Panc1 (cell line): ENCODE measurements at regions not wholly inside any gene's neighbourhood (a gene's known extent, or its start where the extent isn't known, plus 50 kb on each side); places are given as distances from the start of the nearest gene placed in this dataset.

Source experiments
- ATAC-seq: fragments of 200-7000 bp; cut with Tn5 transposase; 2 replicates; pipeline ENCODE4 v1.9.1; 2020; ENCODE audit warnings: mild to moderate bottlenecking, moderate library complexity
- BruUV-seq: library from RNA; stranded (reverse); fragments of 400-500 nt; replicated peaks from 2 replicates; lab custom pipeline; 2021; lab: Mats Ljungman, UMichigan
- CTCF ChIA-PET: fragments of 300-600 bp; sonication (Branson Sonifier 250); formaldehyde crosslinking; loops from one replicate; lab custom pipeline; 2022; ENCODE audit warnings: antibody characterized with exemption; lab: Charles Lee
- POLR2A ChIA-PET: fragments of 300-600 bp; sonication (Branson Sonifier 250); formaldehyde crosslinking; loops from one replicate; lab custom pipeline; 2022; ENCODE audit warnings: antibody characterized with exemption; lab: Charles Lee
- DNase-seq: peaks from one replicate; pipeline ENCODE4 v3.0.0-alpha.2; 2010; ENCODE audit warnings: low read depth, low spot score
- H3K27ac ChIP-seq: 2 replicates; pipeline ENCODE4 v1.5.1; 2011; ENCODE audit warnings: mild to moderate bottlenecking, low read length, inconsistent platforms
- H3K27me3 ChIP-seq: fragments of 200-500 bp; sonication (Bioruptor generic); 2 replicates; pipeline ENCODE4 v1.6.0; 2014; ENCODE audit warnings: low read length, inconsistent platforms; ENCODE audit not compliant: control insufficient read depth, insufficient read depth
- H3K36me3 ChIP-seq: fragments of 200-500 bp; sonication (Bioruptor generic); 2 replicates; pipeline ENCODE4 v1.5.1; 2014; ENCODE audit warnings: inconsistent platforms, mild to moderate bottlenecking, low read length, moderate library complexity; ENCODE audit not compliant: control insufficient read depth, insufficient read depth
- H3K4me1 ChIP-seq: 2 replicates; pipeline ENCODE4 v1.5.1; 2011; ENCODE audit warnings: inconsistent platforms, mild to moderate bottlenecking, low read length, moderate library complexity; ENCODE audit not compliant: control insufficient read depth, insufficient read depth
- H3K4me3 ChIP-seq, 2 experiments: 2 replicates each; pipeline ENCODE4 v1.5.1; 2011 to 2012; ENCODE audit warnings: low read depth in 2 of 2, low read length in 2 of 2, mild to moderate bottlenecking in 2 of 2, inconsistent platforms in 1 of 2, moderate library complexity in 1 of 2
- H3K9me3 ChIP-seq: fragments of 200-500 bp; sonication (Bioruptor generic); 2 replicates; pipeline ENCODE4 v1.5.1; 2014; ENCODE audit warnings: low read depth, mild to moderate bottlenecking, inconsistent platforms, low read length, moderate library complexity; ENCODE audit not compliant: control insufficient read depth, insufficient read depth
- POLR2AphosphoS5 ChIP-seq: IDR thresholded peaks from 2 replicates; pipeline ENCODE4 v1.6.1; 2012; ENCODE audit warnings: mild to moderate bottlenecking, low read depth, low read length, moderate library complexity
- SIN3A ChIP-seq: IDR thresholded peaks from 2 replicates; pipeline ENCODE4 v1.6.1; 2012; ENCODE audit warnings: low read depth, mild to moderate bottlenecking, low read length, moderate library complexity, borderline replicate concordance; ENCODE audit not compliant: insufficient read depth
- TCF7L2 ChIP-seq: IDR thresholded peaks from 2 replicates; pipeline ENCODE4 v1.6.1; 2011; ENCODE audit warnings: mild to moderate bottlenecking, low read depth, low read length, inconsistent platforms
- in situ Hi-C: cut with HindIII; loops from 2 replicates; pipeline ENCODE4 v1.10.0; 2016; ENCODE audit warnings: low sequenced_read_pairs, low pct_unique_long_range_greater_than_20kb
- intact Hi-C: fragments of 100-400 bp; cut with micrococcal nuclease; formaldehyde crosslinking; loops from one replicate; pipeline ENCODE4 v1.10.0; 2022; ENCODE audit not compliant: unreplicated experiment
- TF ChIP-seq, protein P1 (sequence below): fragments of 450-650 bp; IDR thresholded peaks from 2 replicates; pipeline ENCODE4 v1.5.1; 2017; ENCODE audit warnings: mild to moderate bottlenecking
- TF ChIP-seq, protein P2 (sequence below), 2 experiments: IDR thresholded peaks; 2 replicates each; pipeline ENCODE4 v1.6.1; 2011 to 2012; ENCODE audit warnings: low read depth in 2 of 2, control low read depth in 1 of 2, low read length in 1 of 2, mild to moderate bottlenecking in 1 of 2, moderate library complexity in 1 of 2; ENCODE audit not compliant: insufficient read depth in 1 of 2

DNA sequence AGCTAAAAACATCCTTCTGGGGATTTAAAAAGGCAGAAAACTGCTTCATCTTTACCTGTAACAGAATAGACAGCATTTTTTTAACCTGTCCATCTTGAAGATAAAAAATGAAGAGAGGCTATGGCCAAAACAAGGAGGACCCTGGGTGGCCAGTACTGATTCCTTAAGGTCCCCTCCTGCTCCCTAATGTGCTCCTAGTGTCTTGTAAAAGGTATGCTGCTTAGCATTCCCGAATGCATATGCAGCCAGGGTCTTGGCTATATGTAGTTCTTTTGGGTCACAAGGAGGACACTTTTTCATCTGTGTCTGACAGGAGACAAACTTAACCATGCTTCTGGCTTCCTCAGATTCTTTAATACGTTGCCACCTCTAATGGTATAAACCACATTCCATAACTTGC, 93.9 kb upstream of the SLC13A1 start:
- Histone ChIP-seq H3K4me3 (no peak overlapping the region), H3K27ac (no peak overlapping the region), H3K36me3 (no peaks in the 10 kb centered on the region), H3K27me3 (no peaks in the 10 kb centered on the region), H3K4me1 (no peaks in the 10 kb centered on the region), H3K9me3 (no peaks in the 10 kb centered on the region)
- no TSS peak for BruUV-seq
- POLR2A ChIA-PET: no interaction called here
- intact Hi-C loops: no loop called here
- DNase-seq (no peak), ATAC-seq (no peak)
- in situ Hi-C loops: no loop called here
- CTCF ChIA-PET: no interaction called here
- TF ChIP-seq, protein P1, sequence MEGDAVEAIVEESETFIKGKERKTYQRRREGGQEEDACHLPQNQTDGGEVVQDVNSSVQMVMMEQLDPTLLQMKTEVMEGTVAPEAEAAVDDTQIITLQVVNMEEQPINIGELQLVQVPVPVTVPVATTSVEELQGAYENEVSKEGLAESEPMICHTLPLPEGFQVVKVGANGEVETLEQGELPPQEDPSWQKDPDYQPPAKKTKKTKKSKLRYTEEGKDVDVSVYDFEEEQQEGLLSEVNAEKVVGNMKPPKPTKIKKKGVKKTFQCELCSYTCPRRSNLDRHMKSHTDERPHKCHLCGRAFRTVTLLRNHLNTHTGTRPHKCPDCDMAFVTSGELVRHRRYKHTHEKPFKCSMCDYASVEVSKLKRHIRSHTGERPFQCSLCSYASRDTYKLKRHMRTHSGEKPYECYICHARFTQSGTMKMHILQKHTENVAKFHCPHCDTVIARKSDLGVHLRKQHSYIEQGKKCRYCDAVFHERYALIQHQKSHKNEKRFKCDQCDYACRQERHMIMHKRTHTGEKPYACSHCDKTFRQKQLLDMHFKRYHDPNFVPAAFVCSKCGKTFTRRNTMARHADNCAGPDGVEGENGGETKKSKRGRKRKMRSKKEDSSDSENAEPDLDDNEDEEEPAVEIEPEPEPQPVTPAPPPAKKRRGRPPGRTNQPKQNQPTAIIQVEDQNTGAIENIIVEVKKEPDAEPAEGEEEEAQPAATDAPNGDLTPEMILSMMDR: no peak
- TF ChIP-seq SIN3A: no peak

DNA sequence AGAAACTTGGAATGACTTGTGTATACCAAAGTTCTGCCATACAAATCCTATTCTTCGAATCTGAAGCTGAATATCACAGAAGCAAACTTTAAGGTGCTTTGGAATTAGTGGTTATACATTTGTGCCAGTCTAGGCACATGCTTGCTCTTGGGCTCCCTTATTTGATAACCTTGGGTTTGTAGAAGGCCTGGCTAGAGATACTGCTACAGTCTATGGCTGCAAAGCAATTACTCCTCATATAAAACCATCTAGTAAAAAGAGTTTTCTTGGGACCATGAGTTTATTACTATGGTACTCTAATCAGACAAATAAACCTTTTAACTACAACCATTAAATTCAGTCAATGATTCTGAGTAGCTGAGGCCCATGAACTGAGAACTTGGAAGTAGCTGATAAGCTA, 92.5 kb upstream of the SLC13A1 start:
- DNase-seq (no peak), ATAC-seq (no peak)
- CTCF ChIA-PET: no interaction called here
- no TSS peak for BruUV-seq
- Histone ChIP-seq H3K4me1 (no peaks in the 10 kb centered on the region), H3K4me3 (no peak overlapping the region), H3K36me3 (no peaks in the 10 kb centered on the region), H3K9me3 (no peaks in the 10 kb centered on the region), H3K27me3 (no peaks in the 10 kb centered on the region), H3K27ac (no peak overlapping the region)
- POLR2A ChIA-PET: no interaction called here
- in situ Hi-C loops: no loop called here
- intact Hi-C loops: no loop called here
- TF ChIP-seq, protein P2, sequence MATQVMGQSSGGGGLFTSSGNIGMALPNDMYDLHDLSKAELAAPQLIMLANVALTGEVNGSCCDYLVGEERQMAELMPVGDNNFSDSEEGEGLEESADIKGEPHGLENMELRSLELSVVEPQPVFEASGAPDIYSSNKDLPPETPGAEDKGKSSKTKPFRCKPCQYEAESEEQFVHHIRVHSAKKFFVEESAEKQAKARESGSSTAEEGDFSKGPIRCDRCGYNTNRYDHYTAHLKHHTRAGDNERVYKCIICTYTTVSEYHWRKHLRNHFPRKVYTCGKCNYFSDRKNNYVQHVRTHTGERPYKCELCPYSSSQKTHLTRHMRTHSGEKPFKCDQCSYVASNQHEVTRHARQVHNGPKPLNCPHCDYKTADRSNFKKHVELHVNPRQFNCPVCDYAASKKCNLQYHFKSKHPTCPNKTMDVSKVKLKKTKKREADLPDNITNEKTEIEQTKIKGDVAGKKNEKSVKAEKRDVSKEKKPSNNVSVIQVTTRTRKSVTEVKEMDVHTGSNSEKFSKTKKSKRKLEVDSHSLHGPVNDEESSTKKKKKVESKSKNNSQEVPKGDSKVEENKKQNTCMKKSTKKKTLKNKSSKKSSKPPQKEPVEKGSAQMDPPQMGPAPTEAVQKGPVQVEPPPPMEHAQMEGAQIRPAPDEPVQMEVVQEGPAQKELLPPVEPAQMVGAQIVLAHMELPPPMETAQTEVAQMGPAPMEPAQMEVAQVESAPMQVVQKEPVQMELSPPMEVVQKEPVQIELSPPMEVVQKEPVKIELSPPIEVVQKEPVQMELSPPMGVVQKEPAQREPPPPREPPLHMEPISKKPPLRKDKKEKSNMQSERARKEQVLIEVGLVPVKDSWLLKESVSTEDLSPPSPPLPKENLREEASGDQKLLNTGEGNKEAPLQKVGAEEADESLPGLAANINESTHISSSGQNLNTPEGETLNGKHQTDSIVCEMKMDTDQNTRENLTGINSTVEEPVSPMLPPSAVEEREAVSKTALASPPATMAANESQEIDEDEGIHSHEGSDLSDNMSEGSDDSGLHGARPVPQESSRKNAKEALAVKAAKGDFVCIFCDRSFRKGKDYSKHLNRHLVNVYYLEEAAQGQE (IDR thresholded peaks at IDR 0.05; ENCODE audit: insufficient read depth in 1 of 2, low read depth in 2 of 2, low read length in 1 of 2): no peak
- no peak for TF ChIP-seq POLR2AphosphoS5
- TF ChIP-seq SIN3A: no peak
- TF ChIP-seq, protein P1: no peak
- no peak for TF ChIP-seq TCF7L2

DNA sequence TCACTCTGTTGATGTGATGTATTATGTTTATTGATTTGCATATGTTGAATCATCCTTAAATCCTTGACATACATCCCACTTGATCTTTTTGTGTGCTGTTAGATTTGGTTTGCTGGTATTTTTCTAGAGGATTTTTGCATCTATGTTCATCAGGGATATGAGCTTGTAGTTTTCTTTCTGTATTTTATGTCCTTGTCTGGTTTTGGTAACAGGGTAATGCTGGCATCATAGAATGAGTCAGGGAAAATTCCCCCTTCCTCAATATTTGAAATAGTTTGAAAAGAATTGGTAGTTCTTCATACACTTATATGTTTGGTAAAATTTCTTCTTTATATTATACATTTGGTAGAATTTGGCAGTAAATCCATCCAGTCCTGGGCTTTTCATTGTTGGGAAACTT, 89.4 kb upstream of the SLC13A1 start:
- no TSS peak for BruUV-seq

More for the DNA sequence above, 89.4 kb upstream of the SLC13A1 start:
- Histone ChIP-seq H3K27me3 (no peaks in the 10 kb centered on the region), H3K9me3 (no peaks in the 10 kb centered on the region), H3K4me1 (no peaks in the 10 kb centered on the region), H3K36me3 (no peaks in the 10 kb centered on the region), H3K4me3 (no peak overlapping the region), H3K27ac (no peak overlapping the region)
- no peak for TF ChIP-seq TCF7L2
- TF ChIP-seq SIN3A: no peak
- TF ChIP-seq, protein P2 (IDR thresholded peaks at IDR 0.05; ENCODE audit: insufficient read depth in 1 of 2, low read depth in 2 of 2, low read length in 1 of 2): no peak
- TF ChIP-seq, protein P1: no peak
- no peak for TF ChIP-seq POLR2AphosphoS5
- CTCF ChIA-PET: no interaction called here
- intact Hi-C loops (no loop called here), in situ Hi-C loops (no loop called here)
- POLR2A ChIA-PET: no interaction called here
- DNase-seq: no peak
- ATAC-seq: no peak
